IPS-18a (cell line): ENCODE measurements at regions not wholly inside any gene's neighbourhood (a gene's known extent, or its start where the extent isn't known, plus 50 kb on each side); places are given as distances from the start of the nearest gene placed in this dataset.

Source experiments
- H3K27ac ChIP-seq: one replicate; pipeline ENCODE4 v1.5.1; 2013; ENCODE audit warnings: low read length
- H3K27me3 ChIP-seq: one replicate; pipeline ENCODE4 v1.6.1; 2013; ENCODE audit warnings: mild to moderate bottlenecking, low read length; ENCODE audit not compliant: control insufficient read depth, insufficient read depth
- H3K36me3 ChIP-seq: one replicate; pipeline ENCODE4 v1.6.1; 2013; ENCODE audit warnings: low read depth, low read length; ENCODE audit not compliant: control insufficient read depth
- H3K4me1 ChIP-seq: one replicate; pipeline ENCODE4 v1.6.1; 2013; ENCODE audit warnings: low read depth, low read length; ENCODE audit not compliant: control insufficient read depth
- H3K4me3 ChIP-seq: one replicate; pipeline ENCODE4 v1.5.1; 2013; ENCODE audit warnings: low read length
- H3K9ac ChIP-seq: one replicate; pipeline ENCODE4 v1.6.1; 2013; ENCODE audit warnings: mild to moderate bottlenecking, low read length, moderate library complexity
- H3K9me3 ChIP-seq: one replicate; pipeline ENCODE4 v1.6.1; 2013; ENCODE audit warnings: low read depth, low read length; ENCODE audit not compliant: control insufficient read depth

GRCh38 chr22:48103126-48103875, 1340.9 kb downstream of the TBC1D22A start:
- Histone ChIP-seq H3K27ac (no peak overlapping the region), H3K36me3 (no peaks in the 10 kb centered on the region), H3K27me3 (no peaks in the 10 kb centered on the region), H3K9me3 (no peaks in the 10 kb centered on the region), H3K9ac (no peak overlapping the region), H3K4me3 (no peak overlapping the region), H3K4me1 (no peaks in the 10 kb centered on the region)

- no peak overlapping the region for H3K9ac ChIP-seq
These were observed 1340.1 kb downstream of the TBC1D22A start for GRCh38 chr22:48102581-48102980.

GRCh38 chr22:48101704-48102103, 1339.3 kb downstream of the TBC1D22A start:
- Histone ChIP-seq H3K27ac (no peak overlapping the region), H3K4me1 (no peaks in the 10 kb centered on the region), H3K9me3 (no peaks in the 10 kb centered on the region), H3K4me3 (no peak overlapping the region), H3K36me3 (no peaks in the 10 kb centered on the region), H3K9ac (no peak overlapping the region), H3K27me3 (no peaks in the 10 kb centered on the region)

More at GRCh38 chr22:48102581-48102980, 1340.1 kb downstream of the TBC1D22A start:
- Histone ChIP-seq H3K9me3 (no peaks in the 10 kb centered on the region), H3K36me3 (no peaks in the 10 kb centered on the region), H3K27me3 (no peaks in the 10 kb centered on the region), H3K4me3 (no peak overlapping the region), H3K4me1 (no peaks in the 10 kb centered on the region), H3K27ac (no peak overlapping the region)

- Histone ChIP-seq H3K9ac (no peak overlapping the region), H3K4me3 (no peak overlapping the region), H3K4me1 (no peaks in the 10 kb centered on the region), H3K36me3 (no peaks in the 10 kb centered on the region), H3K9me3 (no peaks in the 10 kb centered on the region), H3K27ac (no peak overlapping the region), H3K27me3 (no peaks in the 10 kb centered on the region)
These were observed 1338.4 kb downstream of the TBC1D22A start for GRCh38 chr22:48100685-48101417.

GRCh38 chr22:48099671-48100070, 1337.2 kb downstream of the TBC1D22A start:
- H3K9ac ChIP-seq: no peak overlapping the region
- H3K27ac ChIP-seq: no peak overlapping the region
- no peaks in the 10 kb centered on the region for H3K36me3 ChIP-seq
- H3K27me3 ChIP-seq: no peaks in the 10 kb centered on the region
- H3K4me3 ChIP-seq: no peak overlapping the region
- H3K4me1 ChIP-seq: no peaks in the 10 kb centered on the region
- no peaks in the 10 kb centered on the region for H3K9me3 ChIP-seq

GRCh38 chr22:48099251-48099650, 1336.8 kb downstream of the TBC1D22A start:
- Histone ChIP-seq H3K4me1 (no peaks in the 10 kb centered on the region), H3K9ac (no peak overlapping the region), H3K27ac (no peak overlapping the region)

GRCh38 chr22:48098921-48099245, 1336.4 kb downstream of the TBC1D22A start:
- H3K27ac ChIP-seq: no peak overlapping the region
- no peaks in the 10 kb centered on the region for H3K4me1 ChIP-seq
- H3K9me3 ChIP-seq: no peaks in the 10 kb centered on the region
- H3K4me3 ChIP-seq: no peak overlapping the region
- no peak overlapping the region for H3K9ac ChIP-seq
- H3K27me3 ChIP-seq: no peaks in the 10 kb centered on the region
- no peaks in the 10 kb centered on the region for H3K36me3 ChIP-seq

More at GRCh38 chr22:48099251-48099650, 1336.8 kb downstream of the TBC1D22A start:
- no peaks in the 10 kb centered on the region for H3K36me3 ChIP-seq
- no peaks in the 10 kb centered on the region for H3K9me3 ChIP-seq
- no peaks in the 10 kb centered on the region for H3K27me3 ChIP-seq
- no peak overlapping the region for H3K4me3 ChIP-seq

- H3K27me3 ChIP-seq: no peaks in the 10 kb centered on the region
- H3K27ac ChIP-seq: no peak overlapping the region
- H3K9me3 ChIP-seq: no peaks in the 10 kb centered on the region
- H3K36me3 ChIP-seq: no peaks in the 10 kb centered on the region
- no peak overlapping the region for H3K4me3 ChIP-seq
- no peaks in the 10 kb centered on the region for H3K4me1 ChIP-seq
- no peak overlapping the region for H3K9ac ChIP-seq
These were observed 1335.9 kb downstream of the TBC1D22A start for GRCh38 chr22:48098243-48098920.

- Histone ChIP-seq H3K9me3 (no peaks in the 10 kb centered on the region), H3K36me3 (no peaks in the 10 kb centered on the region), H3K4me1 (no peaks in the 10 kb centered on the region), H3K27ac (no peak overlapping the region), H3K27me3 (no peaks in the 10 kb centered on the region), H3K9ac (no peak overlapping the region), H3K4me3 (no peak overlapping the region)
These were observed 1335.3 kb downstream of the TBC1D22A start for GRCh38 chr22:48097723-48098122.

GRCh38 chr22:48096851-48097665, 1334.6 kb downstream of the TBC1D22A start:
- Histone ChIP-seq H3K9ac (no peak overlapping the region), H3K9me3 (no peaks in the 10 kb centered on the region), H3K4me3 (no peak overlapping the region), H3K4me1 (no peaks in the 10 kb centered on the region), H3K27ac (no peak overlapping the region), H3K27me3 (no peaks in the 10 kb centered on the region), H3K36me3 (no peaks in the 10 kb centered on the region)

- H3K27me3 ChIP-seq: no peaks in the 10 kb centered on the region
- H3K4me3 ChIP-seq: no peak overlapping the region
- H3K27ac ChIP-seq: no peak overlapping the region
- no peaks in the 10 kb centered on the region for H3K36me3 ChIP-seq
- no peaks in the 10 kb centered on the region for H3K4me1 ChIP-seq
- no peaks in the 10 kb centered on the region for H3K9me3 ChIP-seq
- H3K9ac ChIP-seq: no peak overlapping the region
These were observed 1334.0 kb downstream of the TBC1D22A start for GRCh38 chr22:48096411-48096810.
